Neural cell (in vitro differentiated cells): ENCODE measurements at regions not wholly inside any gene's neighbourhood (a gene's known extent, or its start where the extent isn't known, plus 50 kb on each side); places are given as distances from the start of the nearest gene placed in this dataset.
A peak's percentile ranks its signal among the peaks of the same experiment; 100 is the strongest.

Experiments
- H2AFZ ChIP-seq: fragments of 200-600, 300-800 bp; sonication (generic), shearing (Covaris generic); 2 replicates; pipeline ENCODE4 v1.6.0; 2014; ENCODE audit warnings: low read depth, mild to moderate bottlenecking, antibody characterized with exemption, low read length, moderate library complexity
- H3F3A ChIP-seq: fragments of 200-600 bp; shearing (Covaris generic); 2 replicates; pipeline ENCODE4 v1.6.1; 2016; ENCODE audit warnings: mild to moderate bottlenecking, moderate library complexity, mixed read lengths, antibody characterized with exemption, low read length; ENCODE audit not compliant: insufficient read depth, poor library complexity, severe bottlenecking
- H3K27ac ChIP-seq: fragments of 200-600, 300-800 bp; sonication (generic), shearing (Covaris generic); 2 replicates; pipeline ENCODE4 v1.5.1; 2014; ENCODE audit warnings: mild to moderate bottlenecking, low read length, moderate library complexity
- H3K27me3 ChIP-seq: fragments of 300-800, 200-600 bp; sonication (generic), shearing (Covaris generic); 2 replicates; pipeline ENCODE4 v1.6.0; 2014; ENCODE audit warnings: mild to moderate bottlenecking, low read depth, low read length, moderate library complexity; ENCODE audit not compliant: insufficient read depth
- H3K36me3 ChIP-seq: fragments of 300-800, 200-600 bp; sonication (generic), shearing (Covaris generic); 2 replicates; pipeline ENCODE4 v1.5.1; 2014; ENCODE audit warnings: mild to moderate bottlenecking, antibody characterized with exemption, low read length, moderate library complexity; ENCODE audit not compliant: insufficient read depth
- H3K4me2 ChIP-seq: fragments of 300-800, 200-600 bp; sonication (generic), shearing (Covaris generic); 2 replicates; pipeline ENCODE4 v1.6.0; 2014; ENCODE audit warnings: mild to moderate bottlenecking, low read length
- H3K4me3 ChIP-seq: fragments of 300-800, 200-600 bp; sonication (generic), shearing (Covaris generic); 2 replicates; pipeline ENCODE4 v1.5.1; 2014; ENCODE audit warnings: mild to moderate bottlenecking, low read length, moderate library complexity
- H3K79me2 ChIP-seq: fragments of 200-600 bp; shearing (Covaris generic); replicated peaks from 2 replicates; pipeline ENCODE4 v1.6.0; 2014; ENCODE audit warnings: mild to moderate bottlenecking, low read length, moderate library complexity; ENCODE audit not compliant: insufficient read depth
- H3K9ac ChIP-seq: fragments of 300-800, 200-600 bp; sonication (generic), shearing (Covaris generic); 2 replicates; pipeline ENCODE4 v1.6.1; 2016; ENCODE audit warnings: mild to moderate bottlenecking, low read length, mixed read lengths
- H3K9me2 ChIP-seq: fragments of 200-600 bp; shearing (Covaris generic); 2 replicates; pipeline ENCODE4 v1.6.1; 2016; ENCODE audit warnings: mild to moderate bottlenecking, low read length, mixed read lengths; ENCODE audit not compliant: insufficient read depth
- H3K9me3 ChIP-seq: fragments of 200-600, 300-800 bp; sonication (generic), shearing (Covaris generic); 2 replicates; pipeline ENCODE4 v1.6.1; 2016; ENCODE audit warnings: mild to moderate bottlenecking, mixed run types, low read length, moderate library complexity, mixed read lengths
- H4K20me1 ChIP-seq: fragments of 200-600 bp; shearing (Covaris generic); 2 replicates; pipeline ENCODE4 v1.6.1; 2016; ENCODE audit warnings: mild to moderate bottlenecking, mixed run types; ENCODE audit not compliant: insufficient read depth
- EP300 ChIP-seq: fragments of 450-650 bp; conservative IDR thresholded peaks from 2 replicates; pipeline ENCODE4 v1.6.1; 2014; ENCODE audit warnings: antibody characterized with exemption, mild to moderate bottlenecking, moderate library complexity; ENCODE audit not compliant: poor library complexity, severe bottlenecking
- EZH2 ChIP-seq: fragments of 200-600, 300-800 bp; shearing (Covaris generic), sonication (generic); IDR thresholded peaks from 2 replicates; pipeline ENCODE4 v1.6.1; 2014; ENCODE audit warnings: antibody characterized with exemption, low read length, borderline replicate concordance, mild to moderate bottlenecking; ENCODE audit not compliant: insufficient read depth, poor library complexity, severe bottlenecking
- MXI1 ChIP-seq: fragments of 450-650 bp; conservative IDR thresholded peaks from 2 replicates; pipeline ENCODE4 v1.6.1; 2014; ENCODE audit warnings: antibody characterized with exemption, mild to moderate bottlenecking; ENCODE audit not compliant: poor library complexity, severe bottlenecking
- POLR2AphosphoS5 ChIP-seq: IDR thresholded peaks from 2 replicates; pipeline ENCODE4 v1.6.1; 2012
- RAD21 ChIP-seq: fragments of 450-650 bp; conservative IDR thresholded peaks from 2 replicates; pipeline ENCODE4 v1.6.1; 2014; ENCODE audit warnings: antibody characterized with exemption, mild to moderate bottlenecking, moderate library complexity
- SMC3 ChIP-seq: fragments of 450-650 bp; conservative IDR thresholded peaks from 2 replicates; pipeline ENCODE4 v1.6.1; 2014; ENCODE audit warnings: antibody characterized with exemption, mild to moderate bottlenecking, moderate library complexity; ENCODE audit not compliant: poor library complexity
- TAF1 ChIP-seq: IDR thresholded peaks from 2 replicates; pipeline ENCODE4 v1.6.1; 2012; ENCODE audit warnings: low read depth
- TF ChIP-seq, protein P1 (sequence below): fragments of 450-650 bp; IDR thresholded peaks from 2 replicates; pipeline ENCODE4 v1.5.1; 2014; ENCODE audit warnings: antibody characterized with exemption, mild to moderate bottlenecking, moderate library complexity; ENCODE audit not compliant: poor library complexity, severe bottlenecking
- TF ChIP-seq, protein P2 (sequence below): IDR thresholded peaks from 2 replicates; pipeline ENCODE4 v1.6.1; 2012; ENCODE audit warnings: borderline replicate concordance

DNA sequence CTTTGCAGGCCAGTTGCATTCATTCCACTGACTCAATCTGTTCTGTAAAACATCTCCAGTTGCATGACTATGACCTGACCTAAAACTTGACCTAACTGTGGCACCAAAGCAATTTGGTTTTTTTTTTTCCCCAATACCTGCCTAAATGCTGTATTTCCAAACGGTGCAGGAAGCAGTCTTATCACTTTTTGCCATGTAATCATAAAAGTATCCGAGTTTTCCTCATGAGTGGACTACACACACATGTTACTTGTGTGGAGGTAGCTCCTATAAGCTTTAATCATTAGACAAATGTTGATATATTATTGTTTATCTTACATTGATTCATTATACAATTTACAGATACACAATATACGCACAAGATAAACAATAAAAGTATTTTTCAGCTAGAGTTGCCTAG is 373.7 kb downstream of the BTBD3 start:
- Histone ChIP-seq H2AFZ (no peak overlapping the region), H3K27me3 (no peaks in the 10 kb centered on the region), H4K20me1 (no peaks in the 10 kb centered on the region), H3K9ac (no peak overlapping the region), H3K9me2 (no peaks in the 10 kb centered on the region), H3K79me2 (no peaks in the 10 kb centered on the region), H3K36me3 (no peaks in the 10 kb centered on the region), H3K4me3 (no peak overlapping the region), H3K4me2 (no peak overlapping the region), H3K9me3 (no peaks in the 10 kb centered on the region), H3F3A (no peaks in the 10 kb centered on the region), H3K27ac (no peak overlapping the region)
- TF ChIP-seq EZH2 (no peak), EP300 (no peak), RAD21 (no peak), TAF1 (no peak), POLR2AphosphoS5 (no peak), MXI1 (no peak), SMC3 (no peak)
- TF ChIP-seq, protein P1, sequence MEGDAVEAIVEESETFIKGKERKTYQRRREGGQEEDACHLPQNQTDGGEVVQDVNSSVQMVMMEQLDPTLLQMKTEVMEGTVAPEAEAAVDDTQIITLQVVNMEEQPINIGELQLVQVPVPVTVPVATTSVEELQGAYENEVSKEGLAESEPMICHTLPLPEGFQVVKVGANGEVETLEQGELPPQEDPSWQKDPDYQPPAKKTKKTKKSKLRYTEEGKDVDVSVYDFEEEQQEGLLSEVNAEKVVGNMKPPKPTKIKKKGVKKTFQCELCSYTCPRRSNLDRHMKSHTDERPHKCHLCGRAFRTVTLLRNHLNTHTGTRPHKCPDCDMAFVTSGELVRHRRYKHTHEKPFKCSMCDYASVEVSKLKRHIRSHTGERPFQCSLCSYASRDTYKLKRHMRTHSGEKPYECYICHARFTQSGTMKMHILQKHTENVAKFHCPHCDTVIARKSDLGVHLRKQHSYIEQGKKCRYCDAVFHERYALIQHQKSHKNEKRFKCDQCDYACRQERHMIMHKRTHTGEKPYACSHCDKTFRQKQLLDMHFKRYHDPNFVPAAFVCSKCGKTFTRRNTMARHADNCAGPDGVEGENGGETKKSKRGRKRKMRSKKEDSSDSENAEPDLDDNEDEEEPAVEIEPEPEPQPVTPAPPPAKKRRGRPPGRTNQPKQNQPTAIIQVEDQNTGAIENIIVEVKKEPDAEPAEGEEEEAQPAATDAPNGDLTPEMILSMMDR = no peak
- TF ChIP-seq, protein P2, sequence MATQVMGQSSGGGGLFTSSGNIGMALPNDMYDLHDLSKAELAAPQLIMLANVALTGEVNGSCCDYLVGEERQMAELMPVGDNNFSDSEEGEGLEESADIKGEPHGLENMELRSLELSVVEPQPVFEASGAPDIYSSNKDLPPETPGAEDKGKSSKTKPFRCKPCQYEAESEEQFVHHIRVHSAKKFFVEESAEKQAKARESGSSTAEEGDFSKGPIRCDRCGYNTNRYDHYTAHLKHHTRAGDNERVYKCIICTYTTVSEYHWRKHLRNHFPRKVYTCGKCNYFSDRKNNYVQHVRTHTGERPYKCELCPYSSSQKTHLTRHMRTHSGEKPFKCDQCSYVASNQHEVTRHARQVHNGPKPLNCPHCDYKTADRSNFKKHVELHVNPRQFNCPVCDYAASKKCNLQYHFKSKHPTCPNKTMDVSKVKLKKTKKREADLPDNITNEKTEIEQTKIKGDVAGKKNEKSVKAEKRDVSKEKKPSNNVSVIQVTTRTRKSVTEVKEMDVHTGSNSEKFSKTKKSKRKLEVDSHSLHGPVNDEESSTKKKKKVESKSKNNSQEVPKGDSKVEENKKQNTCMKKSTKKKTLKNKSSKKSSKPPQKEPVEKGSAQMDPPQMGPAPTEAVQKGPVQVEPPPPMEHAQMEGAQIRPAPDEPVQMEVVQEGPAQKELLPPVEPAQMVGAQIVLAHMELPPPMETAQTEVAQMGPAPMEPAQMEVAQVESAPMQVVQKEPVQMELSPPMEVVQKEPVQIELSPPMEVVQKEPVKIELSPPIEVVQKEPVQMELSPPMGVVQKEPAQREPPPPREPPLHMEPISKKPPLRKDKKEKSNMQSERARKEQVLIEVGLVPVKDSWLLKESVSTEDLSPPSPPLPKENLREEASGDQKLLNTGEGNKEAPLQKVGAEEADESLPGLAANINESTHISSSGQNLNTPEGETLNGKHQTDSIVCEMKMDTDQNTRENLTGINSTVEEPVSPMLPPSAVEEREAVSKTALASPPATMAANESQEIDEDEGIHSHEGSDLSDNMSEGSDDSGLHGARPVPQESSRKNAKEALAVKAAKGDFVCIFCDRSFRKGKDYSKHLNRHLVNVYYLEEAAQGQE = no peak

DNA sequence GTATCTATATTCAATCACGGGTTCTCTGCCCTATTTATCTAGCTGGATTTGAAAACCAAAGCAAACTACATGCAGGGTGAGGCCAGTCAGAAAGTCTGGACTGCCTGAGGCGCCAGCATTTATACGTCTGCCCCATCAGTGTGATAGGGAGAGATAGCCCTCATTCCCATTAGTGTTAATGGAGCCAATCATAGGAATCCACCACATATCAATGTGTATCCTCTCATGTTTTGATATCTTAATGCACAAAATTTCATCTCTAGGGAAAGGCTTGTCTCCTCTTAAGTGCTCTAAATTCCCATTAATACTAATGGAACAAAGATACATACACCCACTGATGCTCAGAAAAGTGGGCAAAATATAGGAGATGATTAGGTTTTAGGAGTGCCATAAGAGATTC is 376.2 kb downstream of the BTBD3 start:
- peak; percentile 78 for TF ChIP-seq POLR2AphosphoS5
- peak; percentile 24 for TF ChIP-seq EP300
- TF ChIP-seq, protein P2 = peak; percentile 59
- TF ChIP-seq MXI1 = no peak
- TF ChIP-seq TAF1 = no peak
- no peak for TF ChIP-seq RAD21
- Histone ChIP-seq H3K4me3 (no peak overlapping the region), H3F3A (no peaks in the 10 kb centered on the region), H3K9me3 (peaks cover 5% of the 10 kb centered on the region), H3K4me2 (no peak overlapping the region), H3K9ac (no peak overlapping the region), H3K36me3 (no peaks in the 10 kb centered on the region), H3K27ac (no peak overlapping the region), H3K27me3 (no peaks in the 10 kb centered on the region), H3K79me2 (no peaks in the 10 kb centered on the region), H2AFZ (no peak overlapping the region), H4K20me1 (no peaks in the 10 kb centered on the region), H3K9me2 (no peaks in the 10 kb centered on the region)
